Activated effector memory CD4-positive, alpha-beta T cell treated with anti-CD3 and anti-CD28 coated beads, Interleukin-2, amount 50 U/mL, for 16 hours (primary cell): ENCODE measurements at regions not wholly inside any gene's neighbourhood (a gene's known extent, or its start where the extent isn't known, plus 50 kb on each side); places are given as distances from the start of the nearest gene placed in this dataset.

Experiments
- DNase-seq: peaks from one replicate; pipeline ENCODE4 v3.0.0-alpha.2; 2020

- no peak for DNase-seq
Measured at GRCh38 chr16:55077266-55077665, 146.6 kb downstream of the IRX5 start.

- no peak for DNase-seq
Measured at GRCh38 chr16:55078153-55078552, 147.5 kb downstream of the IRX5 start.

- DNase-seq = no peak
Measured at GRCh38 chr16:55078699-55079410, 148.2 kb downstream of the IRX5 start.

- no peak for DNase-seq
Measured at GRCh38 chr16:55081622-55082590, 151.2 kb downstream of the IRX5 start.

DNA sequence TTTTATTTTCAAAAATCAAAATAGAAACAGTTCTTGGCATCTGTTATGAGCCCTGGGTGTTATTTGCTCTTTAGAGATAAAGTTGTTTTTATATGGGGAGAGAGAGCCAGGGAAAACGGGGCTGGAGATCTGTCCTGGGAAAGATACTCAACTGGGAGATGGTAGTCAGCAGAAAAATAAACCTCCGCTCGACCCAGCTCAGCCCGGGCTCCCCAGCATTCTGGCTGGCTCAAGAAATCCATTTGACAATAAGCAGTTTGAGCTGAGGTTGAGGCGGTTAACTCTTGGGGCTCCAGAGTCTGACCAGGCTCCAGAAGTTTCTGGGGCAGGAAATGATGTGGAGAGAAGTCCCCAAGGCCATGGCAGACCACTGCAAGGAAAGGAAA, 151.9 kb downstream of the IRX5 start:
- no peak for DNase-seq

DNA sequence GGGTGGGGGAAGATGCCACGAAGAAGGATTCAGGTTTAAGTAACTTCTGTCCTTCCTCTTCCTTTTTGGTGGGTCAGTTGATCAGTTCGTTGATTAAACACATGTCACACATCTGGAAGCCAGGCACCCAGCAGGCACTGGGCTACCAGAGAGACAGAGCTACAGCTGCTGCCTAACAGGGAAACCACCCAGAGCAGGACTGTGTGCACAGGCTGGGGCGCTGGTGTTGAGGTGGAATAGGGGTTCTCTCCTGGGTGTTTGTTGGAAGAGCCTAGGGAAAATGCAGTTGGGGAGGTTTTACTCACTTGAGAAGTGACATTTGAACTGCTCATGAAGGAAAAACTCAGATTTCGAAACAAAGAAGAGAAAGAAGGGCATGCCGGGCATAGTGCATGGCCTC, 152.4 kb downstream of the IRX5 start:
- DNase-seq = no peak

GRCh38 chr16:55088098-55088497, 157.4 kb downstream of the IRX5 start:
- no peak for DNase-seq

- no peak for DNase-seq
Measured at GRCh38 chr16:55089600-55089999, 158.9 kb downstream of the IRX5 start.

DNA sequence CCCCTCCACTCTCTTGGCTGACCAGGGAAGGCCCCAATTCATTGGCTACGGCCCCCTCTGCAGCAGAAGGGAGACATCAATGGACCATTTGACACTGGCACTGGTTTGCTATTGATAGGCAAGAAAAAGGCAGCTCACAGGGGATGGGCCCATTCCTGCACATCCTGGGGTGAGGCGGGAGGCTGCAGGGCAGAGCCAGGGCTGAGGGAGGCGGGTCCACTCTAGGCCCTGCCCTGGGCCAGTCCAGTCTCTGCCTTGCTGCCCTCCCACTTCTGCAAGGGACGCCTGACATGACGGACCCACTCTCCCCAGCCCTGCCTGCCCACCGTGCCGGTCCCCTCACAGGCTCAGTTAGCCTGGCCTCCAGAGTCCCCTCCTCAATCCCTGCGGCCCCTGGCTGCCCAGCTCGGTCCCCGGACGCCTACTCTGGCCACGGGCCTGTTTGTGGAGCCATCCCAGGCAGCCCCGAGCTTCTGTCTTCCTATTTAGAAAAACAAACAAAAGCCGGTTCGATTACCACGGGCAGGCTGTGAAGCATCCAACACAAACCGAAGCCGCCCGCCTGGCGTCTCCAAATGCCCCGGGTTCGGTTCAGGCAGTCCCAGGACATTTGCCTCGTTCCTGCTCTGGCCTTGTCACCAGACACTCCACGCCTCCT, 160.7 kb downstream of the IRX5 start:
- no peak for DNase-seq

GRCh38 chr16:55091871-55092230, 161.2 kb downstream of the IRX5 start:
- DNase-seq = no peak

DNA sequence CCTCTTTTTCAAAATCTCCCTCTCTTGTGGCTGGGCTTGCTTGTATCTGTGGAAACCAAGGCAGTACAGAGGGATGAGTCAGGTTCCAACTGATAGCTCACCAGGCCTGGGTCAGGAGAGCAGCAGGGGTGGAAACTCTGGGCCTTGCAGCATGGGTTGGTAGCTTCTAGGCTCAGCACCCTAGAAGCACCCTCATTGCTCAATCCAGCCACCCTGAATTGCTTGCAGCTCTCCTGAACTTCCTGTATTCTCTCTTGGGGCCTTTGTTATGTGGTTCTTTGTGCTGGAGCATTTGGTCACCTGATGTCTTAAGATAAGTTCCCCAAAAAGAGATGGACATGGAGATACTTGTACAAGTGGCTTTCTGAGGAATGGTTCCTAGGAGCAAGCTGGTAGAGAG, 169.4 kb downstream of the IRX5 start:
- no peak for DNase-seq

DNA sequence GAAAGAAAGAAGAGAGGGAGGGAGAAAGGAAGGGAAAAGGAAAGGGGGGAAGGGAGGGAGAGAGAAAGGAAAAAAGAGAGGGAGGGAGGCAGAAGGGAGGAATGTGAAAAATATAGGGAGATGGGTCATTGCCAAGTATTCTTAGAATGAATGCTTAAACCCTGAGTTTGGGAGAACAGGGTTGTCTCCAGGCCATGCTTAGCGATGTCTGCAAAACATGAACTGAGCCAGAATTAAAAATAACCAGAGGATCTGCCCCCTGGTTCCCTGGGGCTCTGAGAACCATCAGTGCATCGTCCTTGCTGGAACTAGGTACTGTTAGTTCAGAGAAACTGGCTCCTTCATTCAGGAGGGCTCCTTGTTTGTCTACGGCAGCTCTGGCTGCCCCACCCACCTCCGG, 170.4 kb downstream of the IRX5 start:
- no peak for DNase-seq

DNA sequence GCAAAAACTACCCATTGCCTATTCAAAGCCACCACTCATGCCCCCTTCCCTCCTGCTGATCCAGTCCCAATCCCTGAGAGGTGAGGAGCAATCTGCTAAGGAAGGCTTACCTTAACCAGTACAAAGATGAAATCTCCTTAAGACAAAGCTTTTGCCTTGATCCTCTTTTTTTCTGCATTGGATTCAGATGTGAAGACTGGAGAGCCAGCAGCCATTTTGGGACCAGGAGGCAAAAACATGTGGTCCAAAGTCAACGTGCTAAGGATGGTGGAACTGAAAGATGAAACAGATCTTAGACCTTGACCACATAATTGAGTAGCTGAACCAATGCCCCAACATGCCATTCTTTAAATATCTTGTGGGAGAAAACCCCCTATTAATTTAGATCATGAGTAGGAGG, 171.4 kb downstream of the IRX5 start:
- DNase-seq = no peak

DNA sequence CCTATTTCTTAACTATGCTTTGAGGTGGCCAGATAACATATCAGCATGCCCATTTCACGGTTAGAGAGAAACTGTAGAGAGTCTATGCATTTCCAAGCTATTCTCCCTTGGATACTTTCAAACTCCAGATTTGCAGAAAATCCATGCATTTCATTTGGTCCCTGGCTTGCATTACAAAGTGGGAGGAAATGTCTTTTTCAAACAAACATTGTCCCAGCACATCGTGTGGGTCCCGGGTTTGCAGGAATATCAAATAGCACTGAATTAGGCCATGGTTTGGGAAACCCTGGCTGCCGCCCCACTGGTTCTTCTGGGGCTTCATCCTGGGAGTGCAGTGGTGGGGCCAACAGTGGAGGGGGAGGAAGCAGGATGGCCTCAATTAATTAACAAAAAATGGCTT, 171.9 kb downstream of the IRX5 start:
- no peak for DNase-seq

DNA sequence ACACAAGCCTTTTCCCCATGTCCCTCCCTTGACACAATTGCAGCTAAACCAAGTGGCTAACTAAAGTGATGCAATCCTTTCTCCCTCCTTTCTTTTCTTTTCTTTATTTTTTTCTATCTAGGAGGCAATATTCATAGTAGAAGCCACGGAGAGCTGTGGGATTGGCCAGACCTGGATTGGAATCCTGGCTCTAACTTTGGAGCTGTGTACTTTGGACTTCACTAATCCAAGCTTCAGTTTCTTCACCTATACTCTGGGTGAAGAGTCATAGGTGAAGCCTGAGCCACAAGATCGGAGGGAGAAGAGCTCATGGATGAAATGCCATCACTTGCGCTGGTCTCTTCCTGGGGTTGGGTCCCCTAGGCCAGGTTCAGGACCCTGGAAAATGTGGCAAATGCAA, 177.2 kb downstream of the IRX5 start:
- no peak for DNase-seq

- DNase-seq = no peak
Measured at GRCh38 chr16:55113210-55113609, 182.5 kb downstream of the IRX5 start.

DNA sequence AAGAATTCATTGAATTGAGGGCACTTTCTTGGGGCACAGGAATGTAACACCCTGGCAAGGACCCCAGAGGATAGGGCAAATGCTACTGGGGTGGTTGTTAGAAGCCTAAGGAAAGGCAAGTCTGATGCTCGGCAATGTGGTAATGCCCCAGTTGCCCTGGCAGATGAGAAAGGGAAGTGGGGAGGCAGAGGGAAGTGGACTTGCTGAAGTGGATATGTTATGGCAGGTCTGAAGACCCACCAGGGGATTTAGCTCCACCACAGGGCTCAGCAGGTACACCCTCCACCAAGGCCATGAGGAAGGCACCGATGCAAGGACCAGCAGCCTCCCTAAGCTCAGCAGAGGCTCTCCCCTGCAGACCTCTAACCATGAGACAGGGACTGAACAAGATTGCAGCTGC, 184.8 kb downstream of the IRX5 start:
- DNase-seq = no peak

DNA sequence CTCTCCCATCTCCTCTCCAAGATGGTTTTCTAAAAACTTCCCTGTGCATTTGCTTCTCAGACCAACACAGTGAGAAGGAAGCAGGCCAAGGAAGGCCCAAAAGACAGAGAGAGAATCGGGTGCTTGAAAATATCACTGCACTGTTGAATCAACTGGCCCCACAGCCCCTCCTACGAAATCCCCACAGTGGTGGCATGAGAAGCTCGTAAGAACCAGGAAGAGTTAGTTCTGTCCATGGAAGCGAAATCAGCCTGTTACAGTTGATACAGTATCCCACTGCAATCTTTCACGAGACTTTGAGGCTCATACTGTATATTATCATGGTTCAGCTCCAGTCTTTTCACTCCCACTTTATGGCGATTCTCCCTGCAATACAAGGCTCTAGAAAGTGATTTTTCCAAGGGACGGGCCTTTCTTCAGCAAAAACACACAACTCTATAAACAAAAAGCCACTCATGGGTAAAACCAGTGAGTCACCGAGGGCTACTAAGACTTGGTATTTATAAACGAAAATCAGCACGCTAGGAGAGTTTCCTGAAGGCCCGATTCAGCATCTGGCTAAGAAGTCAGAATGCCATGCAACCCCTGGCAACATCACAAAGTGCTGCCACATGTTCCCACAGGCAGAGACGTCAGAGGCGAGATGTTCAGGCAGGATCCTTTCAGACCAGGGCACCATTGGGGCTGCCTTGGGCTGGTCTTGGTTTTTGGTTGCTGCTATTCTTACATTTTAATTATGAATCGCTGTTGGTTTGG, 185.7 kb downstream of the IRX5 start:
- DNase-seq = no peak

- DNase-seq = no peak
Measured at GRCh38 chr16:55118701-55119260, 188.1 kb downstream of the IRX5 start.

GRCh38 chr16:55120408-55120807, 189.7 kb downstream of the IRX5 start:
- no peak for DNase-seq

DNA sequence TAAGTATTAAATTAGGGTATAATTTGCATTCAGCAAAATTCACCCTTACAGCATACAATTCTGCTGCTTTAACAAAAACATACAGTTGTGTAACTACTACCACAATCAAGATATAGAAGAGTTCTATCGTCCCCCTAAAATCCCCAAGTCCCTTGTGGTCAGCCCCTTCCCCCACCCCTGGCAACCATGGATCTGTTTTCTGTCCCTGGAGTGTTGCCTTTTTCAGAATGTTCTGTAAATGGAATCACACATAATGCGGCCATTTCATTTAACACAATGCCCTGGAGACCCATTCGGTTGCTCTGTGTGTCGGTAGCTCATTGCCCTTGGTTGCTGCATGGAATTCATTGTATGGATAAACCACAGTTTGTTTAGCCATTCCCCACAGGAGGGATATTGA, 190.2 kb downstream of the IRX5 start:
- no peak for DNase-seq

DNA sequence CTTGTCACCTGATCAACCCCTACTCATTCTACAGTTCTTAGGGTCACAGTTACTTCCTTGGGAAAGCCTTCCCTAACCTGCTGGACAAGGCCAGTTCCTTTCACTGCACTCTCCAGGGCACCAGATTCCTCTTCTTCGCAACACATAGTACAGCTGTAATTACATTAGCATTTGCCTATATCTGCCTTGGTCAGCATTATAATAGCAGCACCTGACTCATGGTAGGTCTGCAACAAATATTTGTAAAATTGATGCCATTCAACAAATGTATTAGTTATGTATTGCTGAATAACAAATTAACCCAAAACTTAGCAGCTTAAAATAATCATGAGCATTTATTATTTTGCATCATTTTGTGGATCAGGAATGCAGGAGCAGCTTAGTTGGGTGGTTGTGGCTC, 193.0 kb downstream of the IRX5 start:
- DNase-seq = no peak
